ENCODE measurements at regions not wholly inside any gene's neighbourhood (a gene's known extent, or its start where the extent isn't known, plus 50 kb on each side); places are given as distances from the start of the nearest gene placed in this dataset.

GRCh38 chr17:419073-419735 is 66.6 kb upstream of the RPH3AL start:
- Mint-ChIP-seq H3K9me3 (ENCODE audit: unreplicated experiment) (no peaks in the 10 kb centered on the region), H3K4me3 (ENCODE audit: unreplicated experiment) (no peak overlapping the region), H3K27ac (ENCODE audit: unreplicated experiment) (no peak overlapping the region), H3K36me3 (ENCODE audit: low read depth, unreplicated experiment) (peaks cover 5% of the 10 kb centered on the region), H3K4me1 (ENCODE audit: unreplicated experiment) (peaks cover 20% of the 10 kb centered on the region), H3K27me3 (ENCODE audit: unreplicated experiment) (peaks cover 7% of the 10 kb centered on the region)
- TF ChIP-seq, protein P1, sequence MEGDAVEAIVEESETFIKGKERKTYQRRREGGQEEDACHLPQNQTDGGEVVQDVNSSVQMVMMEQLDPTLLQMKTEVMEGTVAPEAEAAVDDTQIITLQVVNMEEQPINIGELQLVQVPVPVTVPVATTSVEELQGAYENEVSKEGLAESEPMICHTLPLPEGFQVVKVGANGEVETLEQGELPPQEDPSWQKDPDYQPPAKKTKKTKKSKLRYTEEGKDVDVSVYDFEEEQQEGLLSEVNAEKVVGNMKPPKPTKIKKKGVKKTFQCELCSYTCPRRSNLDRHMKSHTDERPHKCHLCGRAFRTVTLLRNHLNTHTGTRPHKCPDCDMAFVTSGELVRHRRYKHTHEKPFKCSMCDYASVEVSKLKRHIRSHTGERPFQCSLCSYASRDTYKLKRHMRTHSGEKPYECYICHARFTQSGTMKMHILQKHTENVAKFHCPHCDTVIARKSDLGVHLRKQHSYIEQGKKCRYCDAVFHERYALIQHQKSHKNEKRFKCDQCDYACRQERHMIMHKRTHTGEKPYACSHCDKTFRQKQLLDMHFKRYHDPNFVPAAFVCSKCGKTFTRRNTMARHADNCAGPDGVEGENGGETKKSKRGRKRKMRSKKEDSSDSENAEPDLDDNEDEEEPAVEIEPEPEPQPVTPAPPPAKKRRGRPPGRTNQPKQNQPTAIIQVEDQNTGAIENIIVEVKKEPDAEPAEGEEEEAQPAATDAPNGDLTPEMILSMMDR (IDR thresholded peaks at IDR 0.05; ENCODE audit: unreplicated experiment) = no peak
- no peak for DNase-seq (ENCODE audit: low spot score)

GRCh38 chr17:418421-418751 is 65.8 kb upstream of the RPH3AL start:
- no peak for DNase-seq (ENCODE audit: low spot score)
- Mint-ChIP-seq H3K36me3 (ENCODE audit: low read depth, unreplicated experiment) (peaks cover 9% of the 10 kb centered on the region), H3K9me3 (ENCODE audit: unreplicated experiment) (no peaks in the 10 kb centered on the region), H3K4me3 (ENCODE audit: unreplicated experiment) (no peak overlapping the region), H3K27ac (ENCODE audit: unreplicated experiment) (no peak overlapping the region), H3K4me1 (ENCODE audit: unreplicated experiment) (peaks cover 20% of the 10 kb centered on the region), H3K27me3 (ENCODE audit: unreplicated experiment) (peaks cover 7% of the 10 kb centered on the region)
- TF ChIP-seq, protein P1 (IDR thresholded peaks at IDR 0.05; ENCODE audit: unreplicated experiment) = no peak

DNA sequence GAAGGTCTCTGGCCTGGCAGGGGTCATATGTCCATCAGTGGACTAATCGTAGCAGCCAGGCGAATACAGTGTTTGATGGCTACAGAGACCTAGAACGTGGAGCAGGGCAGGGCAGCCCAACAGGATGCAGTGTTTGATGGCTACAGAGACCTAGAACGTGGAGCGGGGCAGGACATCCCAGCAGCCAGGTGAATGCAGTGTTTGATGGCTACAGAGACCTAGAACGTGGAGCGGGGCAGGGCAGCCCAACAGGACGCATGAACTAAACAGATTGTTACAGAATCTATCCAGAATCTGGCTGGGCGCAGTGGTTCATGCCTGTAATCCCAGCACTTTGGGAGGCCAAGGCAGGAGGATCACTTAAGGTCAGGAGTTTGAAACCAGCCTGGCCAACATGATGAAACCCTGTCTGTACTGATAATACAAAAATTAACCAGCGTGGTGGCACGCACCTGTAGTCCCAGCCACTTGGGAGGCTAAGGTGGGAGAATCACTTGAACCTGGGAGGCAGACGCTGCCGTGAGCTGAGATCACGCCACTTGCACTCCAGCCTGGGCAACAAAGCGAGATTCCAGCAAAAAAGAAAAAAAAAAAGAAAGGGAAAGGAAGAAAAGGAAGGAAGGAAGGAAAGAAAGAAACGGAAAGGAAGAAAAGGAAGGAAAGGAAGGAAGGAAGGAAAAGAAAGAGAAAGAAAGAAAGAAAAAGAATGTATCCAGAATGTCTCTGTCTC is 65.2 kb upstream of the RPH3AL start:
- no peak overlapping the region for H3K27ac Mint-ChIP-seq (ENCODE audit: unreplicated experiment)
- peaks cover 9% of the 10 kb centered on the region for H3K36me3 Mint-ChIP-seq (ENCODE audit: low read depth, unreplicated experiment)
- H3K4me1 Mint-ChIP-seq (ENCODE audit: unreplicated experiment) = peaks cover 17% of the 10 kb centered on the region
- TF ChIP-seq, protein P1 (IDR thresholded peaks at IDR 0.05; ENCODE audit: unreplicated experiment) = no peak
- no peak for DNase-seq (ENCODE audit: low spot score)
- H3K9me3 Mint-ChIP-seq (ENCODE audit: unreplicated experiment) = no peaks in the 10 kb centered on the region
- H3K27me3 Mint-ChIP-seq (ENCODE audit: unreplicated experiment) = peaks cover 7% of the 10 kb centered on the region
- H3K4me3 Mint-ChIP-seq (ENCODE audit: unreplicated experiment) = no peak overlapping the region

GRCh38 chr17:416293-417206 is 63.9 kb upstream of the RPH3AL start:
- H3K36me3 Mint-ChIP-seq (ENCODE audit: low read depth, unreplicated experiment) = peaks cover 9% of the 10 kb centered on the region

More at GRCh38 chr17:416293-417206, 63.9 kb upstream of the RPH3AL start:
- DNase-seq (ENCODE audit: low spot score) = no peak
- H3K4me3 Mint-ChIP-seq (ENCODE audit: unreplicated experiment) = no peak overlapping the region
- H3K9me3 Mint-ChIP-seq (ENCODE audit: unreplicated experiment) = no peaks in the 10 kb centered on the region
- H3K27me3 Mint-ChIP-seq (ENCODE audit: unreplicated experiment) = peaks cover 10% of the 10 kb centered on the region
- peaks cover 18% of the 10 kb centered on the region for H3K4me1 Mint-ChIP-seq (ENCODE audit: unreplicated experiment)
- TF ChIP-seq, protein P1 (IDR thresholded peaks at IDR 0.05; ENCODE audit: unreplicated experiment) = no peak
- H3K27ac Mint-ChIP-seq (ENCODE audit: unreplicated experiment) = no peak overlapping the region
